ENCODE measurements at regions not wholly inside any gene's neighbourhood (a gene's known extent, or its start where the extent isn't known, plus 50 kb on each side); places are given as distances from the start of the nearest gene placed in this dataset.

- no peak for DNase-seq
These were observed 798.8 kb upstream of the HS6ST1 start for GRCh38 chr2:129117434-129117833.

- DNase-seq: no peak
These were observed 799.6 kb upstream of the HS6ST1 start for GRCh38 chr2:129118296-129118695.

DNA sequence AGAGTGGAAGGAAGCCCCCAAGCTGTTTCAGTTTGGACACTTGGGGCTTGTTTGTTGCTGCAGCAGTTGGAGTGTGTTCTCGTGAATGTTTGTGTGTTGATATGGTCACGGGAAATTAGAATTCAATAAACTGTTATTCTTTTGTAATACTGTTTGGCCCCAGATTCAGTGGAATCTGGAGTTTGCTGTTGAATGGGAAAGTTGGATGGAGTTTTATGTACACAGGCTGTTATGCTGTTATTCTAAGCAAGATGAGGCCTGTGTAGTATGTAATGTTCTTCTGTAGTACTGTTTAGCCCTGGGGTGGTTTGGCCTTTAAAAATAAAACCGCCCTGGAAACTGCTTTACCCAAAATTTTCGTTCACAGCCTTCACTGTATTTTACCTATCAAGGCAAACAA is 810.4 kb upstream of the HS6ST1 start:
- no peak for DNase-seq

GRCh38 chr2:129133692-129134641 is 815.3 kb upstream of the HS6ST1 start:
- DNase-seq: no peak

DNA sequence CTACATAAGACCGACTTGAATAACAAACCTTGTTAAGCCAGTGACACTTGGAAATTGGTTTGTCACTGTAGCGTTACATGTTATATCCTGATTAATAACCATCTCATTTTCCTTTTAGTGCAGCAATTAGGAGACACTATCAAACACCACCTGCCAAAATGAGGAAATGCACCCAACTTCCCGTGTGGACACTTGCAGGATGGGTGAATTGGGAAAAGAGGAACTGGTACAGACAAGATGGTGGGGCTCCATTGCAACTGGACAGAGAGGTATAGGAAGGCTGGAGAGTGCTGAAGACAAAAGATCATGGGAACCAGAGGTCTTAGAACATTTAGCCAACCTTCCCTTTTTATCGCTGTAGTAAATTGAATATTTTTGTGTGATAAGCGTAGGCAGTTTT is 816.3 kb upstream of the HS6ST1 start:
- DNase-seq: no peak

- no peak for DNase-seq
These were observed 820.7 kb upstream of the HS6ST1 start for GRCh38 chr2:129139380-129139779.

DNA sequence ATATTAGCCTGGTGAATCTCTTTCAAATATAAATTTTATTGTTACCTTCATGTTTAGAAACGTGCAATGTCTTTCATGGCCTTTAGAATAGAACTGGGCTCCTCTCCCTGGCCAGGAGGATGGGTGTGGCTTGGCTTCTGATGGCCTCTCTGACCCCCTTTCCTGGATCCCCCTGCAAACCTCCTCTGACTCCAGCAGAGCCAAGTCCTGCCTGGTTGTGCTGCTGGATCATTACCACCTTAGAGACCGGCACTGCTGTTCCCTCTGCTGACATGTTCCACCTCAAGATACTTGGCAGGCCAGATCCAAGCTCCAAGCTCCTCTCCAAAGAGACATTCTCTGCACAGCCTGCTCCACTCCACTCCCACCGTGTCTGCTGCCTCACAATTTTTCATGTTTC is 823.8 kb upstream of the HS6ST1 start:
- no peak for DNase-seq

GRCh38 chr2:129144082-129144791 is 825.6 kb upstream of the HS6ST1 start:
- no peak for DNase-seq

- no peak for DNase-seq
These were observed 827.0 kb upstream of the RAB6C start for GRCh38 chr2:129152514-129152913.

- DNase-seq: no peak
These were observed 818.6 kb upstream of the RAB6C start for GRCh38 chr2:129160879-129161278.

- DNase-seq: no peak
These were observed 815.1 kb upstream of the RAB6C start for GRCh38 chr2:129164220-129164949.

DNA sequence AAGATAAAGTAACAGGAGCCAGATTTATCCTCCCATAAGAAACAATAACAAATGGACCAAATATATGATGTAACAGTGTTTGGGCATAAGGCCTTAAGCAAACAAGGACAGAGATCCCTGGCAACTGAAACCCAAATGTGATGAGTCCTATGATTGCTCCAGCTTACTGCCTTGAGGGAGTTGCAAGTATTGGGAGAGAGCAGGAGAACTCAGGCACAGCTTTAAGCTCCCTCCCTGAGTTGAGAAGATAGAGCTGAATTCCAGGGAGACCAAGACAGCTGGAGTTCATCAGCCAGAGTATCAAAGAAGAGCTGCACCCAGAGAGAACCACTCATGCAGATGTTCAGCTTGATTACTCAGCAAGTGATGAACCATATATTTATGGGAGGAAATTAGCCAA is 814.5 kb upstream of the RAB6C start:
- DNase-seq: no peak

GRCh38 chr2:129167456-129167855 is 812.0 kb upstream of the RAB6C start:
- DNase-seq: no peak

DNA sequence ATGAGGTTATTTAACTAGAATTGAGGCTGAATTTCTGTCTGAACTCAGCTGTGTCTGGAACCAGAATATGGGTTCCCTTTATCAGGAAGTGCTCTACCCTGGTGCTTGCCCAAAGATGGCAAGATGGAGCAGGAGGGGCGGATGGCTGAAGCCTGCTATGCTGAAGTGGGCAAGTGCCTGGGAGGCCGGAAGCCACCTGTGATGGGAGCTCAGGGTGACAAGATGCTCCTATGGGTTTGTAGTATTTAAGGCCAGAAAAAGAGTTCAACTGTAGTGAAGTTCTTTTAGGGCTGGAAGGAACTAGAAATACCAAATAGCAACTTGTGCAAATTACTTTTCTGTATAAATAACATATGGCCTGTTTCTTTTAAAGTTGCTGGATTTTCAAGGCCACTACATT is 808.9 kb upstream of the RAB6C start:
- no peak for DNase-seq

GRCh38 chr2:129174143-129174542 is 805.3 kb upstream of the RAB6C start:
- no peak for DNase-seq

GRCh38 chr2:129175051-129175450 is 804.4 kb upstream of the RAB6C start:
- DNase-seq: no peak

GRCh38 chr2:129176375-129176774 is 803.1 kb upstream of the RAB6C start:
- no peak for DNase-seq

GRCh38 chr2:129178356-129178755 is 801.1 kb upstream of the RAB6C start:
- no peak for DNase-seq

DNA sequence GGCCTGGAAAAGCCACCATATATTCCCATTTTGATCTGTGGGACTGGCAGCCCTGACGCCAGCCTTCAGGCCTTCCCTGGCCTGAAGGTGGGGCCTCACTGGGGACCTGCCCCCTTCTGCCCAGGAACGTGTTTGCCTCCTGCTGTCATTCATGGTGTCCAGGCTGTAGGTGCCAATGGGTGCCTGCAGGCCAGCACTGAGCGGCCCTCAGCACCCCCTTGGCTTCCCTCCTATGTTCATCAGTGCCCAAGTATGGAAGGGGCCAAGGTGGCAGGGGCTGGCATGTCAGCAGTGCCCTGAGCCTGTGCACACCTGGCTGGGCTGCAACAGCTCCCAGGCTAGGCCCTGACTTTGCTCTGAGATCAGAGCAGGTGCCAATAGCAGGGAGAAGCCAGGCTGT is 800.3 kb upstream of the RAB6C start:
- DNase-seq: no peak

GRCh38 chr2:129180124-129180716 is 799.2 kb upstream of the RAB6C start:
- no peak for DNase-seq

GRCh38 chr2:129181433-129181832 is 798.0 kb upstream of the RAB6C start:
- no peak for DNase-seq

- DNase-seq: no peak
These were observed 797.5 kb upstream of the RAB6C start for GRCh38 chr2:129181963-129182362.

DNA sequence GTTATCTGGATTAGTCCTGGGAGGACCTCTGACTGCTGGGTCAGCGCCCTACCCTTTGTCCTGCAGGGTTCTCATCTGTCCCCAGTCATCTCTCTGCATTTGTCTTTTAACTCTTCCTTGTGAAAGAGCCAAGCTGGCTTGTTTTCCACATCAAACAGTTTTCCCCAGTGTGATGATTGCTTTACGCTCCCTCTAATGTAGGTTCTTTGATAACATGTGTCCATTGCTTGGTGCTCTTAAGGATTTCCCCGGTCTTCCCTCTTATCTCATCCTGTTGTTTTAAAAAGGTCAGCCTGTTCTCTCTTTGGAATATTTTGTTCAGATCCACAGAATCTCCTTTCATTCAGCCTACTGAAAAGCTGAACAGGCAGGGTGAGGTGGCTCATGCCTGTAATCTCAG is 792.1 kb upstream of the RAB6C start:
- DNase-seq: no peak
